GM21526 (cell line): ENCODE measurements at regions not wholly inside any gene's neighbourhood (a gene's known extent, or its start where the extent isn't known, plus 50 kb on each side); places are given as distances from the start of the nearest gene placed in this dataset.
"Not testable (repeated sequence)": the region's sequence is repeated elsewhere in the genome, so short reads cannot be mapped to it uniquely, and the experiment has no call there.

ENCODE experiments used
- ATAC-seq: cut with Tn5 transposase; IDR thresholded peaks from one replicate; pipeline ENCODE4 v1.9.1; 2021; ENCODE audit warnings: moderate library complexity; ENCODE audit not compliant: unreplicated experiment, low FRiP score

DNA sequence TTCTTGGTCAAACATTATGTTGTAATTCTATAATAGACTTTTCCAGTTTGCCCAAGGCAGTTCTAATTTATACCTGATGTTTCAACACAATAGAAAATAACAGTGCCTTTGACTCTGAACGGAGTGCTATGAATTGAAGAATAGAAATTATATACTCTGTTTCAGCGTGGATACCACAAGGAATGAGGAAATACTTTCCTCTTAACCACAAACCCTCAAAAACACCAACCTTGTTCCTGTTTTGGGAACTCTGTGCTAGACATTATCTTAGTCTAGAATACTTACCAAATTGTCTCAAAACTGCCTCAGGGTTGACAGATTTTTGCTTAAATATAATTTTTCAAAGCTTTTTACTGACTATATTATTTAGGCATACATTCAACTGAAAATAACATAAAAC is 1629.3 kb downstream of the MRPL39 start:
- no peak for ATAC-seq

DNA sequence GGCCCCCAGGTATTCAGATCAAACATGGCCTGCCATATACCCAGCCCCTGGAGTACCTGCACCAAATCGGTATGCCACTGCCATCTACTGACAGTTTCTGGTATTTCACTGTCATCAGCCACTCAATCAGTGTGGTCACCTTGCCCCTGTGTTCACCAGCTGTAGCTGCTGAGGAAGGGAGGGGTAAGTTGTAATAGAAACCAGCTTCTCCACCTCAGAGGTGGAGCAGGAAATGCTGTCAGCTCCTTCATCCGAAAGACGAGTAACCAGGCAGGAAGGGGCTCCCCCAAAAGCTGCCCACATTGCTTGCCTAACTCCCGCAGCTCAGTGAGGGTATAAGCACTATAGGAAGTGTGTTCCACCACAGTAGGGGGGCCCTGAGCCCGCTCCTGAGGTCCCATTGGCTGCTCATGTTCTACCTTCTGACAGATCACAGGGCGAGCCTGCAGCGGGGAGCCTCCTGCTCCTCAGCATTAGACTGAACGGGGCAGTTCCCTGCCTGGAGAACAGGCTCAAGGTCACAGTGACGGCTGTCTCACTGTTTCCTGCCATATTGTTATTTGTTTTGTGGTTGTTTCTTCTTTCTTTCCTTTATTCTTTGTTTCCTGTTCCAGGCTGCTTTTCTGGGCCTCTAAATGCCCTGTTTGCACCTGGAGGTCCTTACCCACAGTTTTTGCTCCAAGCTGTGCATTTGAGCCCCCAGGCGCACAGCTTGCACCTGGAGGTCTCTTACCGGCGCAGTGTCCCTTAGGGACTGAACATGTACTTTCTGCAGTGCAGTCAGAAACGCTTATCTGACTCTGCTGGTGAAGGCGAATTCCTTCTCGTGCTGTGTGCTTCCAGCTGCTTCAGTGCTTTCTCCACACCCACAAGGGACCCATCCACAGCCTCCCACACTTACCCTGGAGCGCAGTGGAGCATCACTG is 1638.3 kb downstream of the MRPL39 start:
- ATAC-seq = peak; percentile 97

DNA sequence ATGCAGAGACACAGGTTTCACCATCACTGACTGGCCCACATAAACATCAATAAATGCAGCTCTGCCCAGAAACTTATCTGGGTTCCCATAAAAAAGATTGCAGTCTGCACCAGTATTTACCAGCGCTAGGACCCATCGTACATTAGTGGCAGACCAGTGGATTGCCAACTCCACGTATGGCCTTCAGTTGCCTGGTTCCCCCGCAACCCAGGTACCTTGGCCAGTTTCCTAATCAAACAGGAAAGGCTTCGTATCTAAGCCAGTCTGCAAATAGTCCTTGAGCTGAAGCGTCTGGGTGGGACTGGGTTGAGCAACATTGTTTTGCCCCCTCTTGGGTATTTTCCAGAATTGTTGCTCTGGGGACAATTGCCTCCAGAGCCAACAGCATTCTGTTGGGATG is 1639.3 kb downstream of the MRPL39 start:
- no peak for ATAC-seq

DNA sequence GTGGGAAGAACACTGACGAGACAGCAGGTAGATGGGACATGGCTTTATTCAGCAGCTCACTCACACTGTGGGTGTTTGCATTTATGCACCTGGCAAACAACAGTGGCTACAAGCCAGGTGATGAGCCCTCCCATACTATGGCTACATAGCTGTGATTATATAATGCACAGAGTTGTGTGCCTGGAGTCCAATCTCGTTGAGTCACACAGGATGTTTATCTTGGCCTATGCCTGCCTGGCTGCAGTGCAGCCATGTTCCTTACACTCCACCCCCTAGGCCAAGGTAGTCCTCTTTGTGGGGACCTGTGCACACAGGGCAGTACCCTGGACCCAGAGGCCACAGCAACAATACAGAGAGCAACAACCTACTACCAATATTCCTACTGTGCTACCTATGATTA is 1643.8 kb downstream of the MRPL39 start:
- ATAC-seq = no peak

DNA sequence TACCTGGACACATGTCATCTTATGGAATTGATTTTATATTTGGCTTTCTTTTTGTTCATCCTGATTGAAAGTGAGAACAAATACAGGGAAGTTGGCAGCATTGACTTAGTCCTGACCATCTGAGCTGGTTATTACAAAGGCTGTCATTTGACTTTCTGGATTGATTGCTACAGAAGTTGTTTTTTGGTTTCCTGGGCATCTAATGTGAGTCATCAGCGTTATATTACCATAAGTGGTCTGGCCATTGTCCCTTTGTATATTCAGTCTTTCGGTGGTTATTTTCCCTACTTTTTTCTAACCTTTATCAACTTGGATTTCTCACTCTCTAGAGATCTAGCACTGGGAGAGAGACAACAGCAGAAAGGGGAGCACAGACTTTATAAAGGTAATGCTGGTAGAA is 1646.5 kb downstream of the MRPL39 start:
- no peak for ATAC-seq

DNA sequence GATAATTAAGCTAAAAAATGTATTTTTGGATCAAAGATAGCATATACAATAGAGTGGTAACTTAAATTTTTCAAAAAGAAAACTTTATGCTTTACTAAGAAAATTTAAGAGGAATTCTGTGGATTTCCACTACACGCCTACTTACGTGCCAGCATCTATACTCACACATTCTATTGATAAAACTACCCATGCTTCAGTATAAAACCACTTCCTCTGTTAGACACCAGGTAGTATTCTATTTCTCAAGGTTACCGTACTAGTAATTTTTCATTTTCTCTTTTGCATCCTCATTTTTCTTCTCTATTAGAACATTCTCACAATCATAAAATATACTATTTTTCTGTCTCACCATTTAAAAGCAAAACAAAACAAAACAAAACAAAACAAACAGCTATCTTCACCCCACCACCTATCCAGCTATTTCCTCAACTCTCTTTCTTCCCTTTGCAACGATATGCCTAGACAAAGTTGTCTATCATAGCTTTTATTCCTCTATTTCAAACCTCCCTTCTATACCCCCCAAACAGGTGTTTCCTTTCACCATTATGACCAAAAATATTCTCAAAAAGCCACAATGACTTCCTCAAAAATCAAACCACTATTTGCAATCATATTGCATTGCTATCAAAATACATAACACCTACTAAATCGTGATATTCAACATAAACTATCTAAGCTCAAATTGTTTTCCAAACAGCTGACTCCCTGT is 1652.0 kb downstream of the MRPL39 start:
- ATAC-seq = no peak

DNA sequence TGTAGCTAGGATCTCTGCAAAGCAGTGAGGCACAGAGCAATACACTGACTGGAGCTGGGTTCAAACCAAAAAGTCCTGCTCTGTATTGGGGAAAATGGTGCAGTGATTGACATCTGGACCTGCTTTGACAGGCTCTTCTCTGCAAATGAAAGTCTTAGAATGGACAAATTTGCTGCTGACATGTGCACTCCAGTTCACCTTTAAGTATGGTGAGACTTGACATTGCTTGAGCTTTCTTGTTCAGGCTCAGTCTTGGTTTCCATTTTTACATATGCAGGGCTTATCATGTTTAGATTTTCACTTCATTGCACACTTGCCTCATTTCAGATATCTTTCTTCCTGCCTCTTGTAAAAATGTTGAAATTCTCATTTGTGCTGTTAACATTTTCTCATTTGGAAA is 1655.0 kb downstream of the MRPL39 start:
- ATAC-seq = no peak

DNA sequence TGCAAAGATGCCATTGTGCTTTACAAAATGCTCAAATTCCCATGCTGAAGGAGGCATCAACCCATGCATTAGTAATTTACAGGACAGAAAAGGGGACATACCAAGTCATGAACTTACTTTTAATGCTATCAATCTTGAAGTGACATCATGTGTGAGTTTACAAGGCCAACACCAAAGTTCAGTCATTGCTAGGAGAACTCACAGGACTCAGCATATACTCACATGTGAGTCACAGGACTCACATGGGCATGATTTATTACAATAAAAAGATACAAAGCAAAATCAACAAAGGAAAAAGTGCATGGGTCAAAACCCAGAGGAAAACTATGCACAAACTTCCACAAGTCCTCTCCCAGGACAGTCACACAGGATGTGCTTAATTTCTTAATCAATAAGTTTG is 1656.0 kb downstream of the MRPL39 start:
- ATAC-seq = no peak

DNA sequence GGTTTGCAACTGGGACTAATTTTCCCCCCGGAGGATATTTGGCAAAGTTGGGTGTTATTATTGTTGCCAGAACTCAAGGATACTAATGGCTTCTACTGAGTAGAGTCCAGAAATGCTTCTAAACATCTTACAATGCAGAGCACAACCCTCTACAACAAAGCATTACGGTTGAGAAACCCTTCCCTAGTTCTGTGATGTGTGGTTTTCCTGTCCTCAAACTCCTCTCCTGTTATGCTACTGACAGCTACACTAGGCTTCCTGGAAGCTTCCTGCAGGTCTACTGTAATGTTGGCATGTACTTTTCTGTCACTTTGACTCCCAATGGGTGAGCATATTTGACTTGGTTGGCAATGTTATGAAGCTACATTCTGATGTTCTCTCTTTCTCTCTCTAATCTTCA is 1656.9 kb downstream of the MRPL39 start:
- ATAC-seq = no peak

DNA sequence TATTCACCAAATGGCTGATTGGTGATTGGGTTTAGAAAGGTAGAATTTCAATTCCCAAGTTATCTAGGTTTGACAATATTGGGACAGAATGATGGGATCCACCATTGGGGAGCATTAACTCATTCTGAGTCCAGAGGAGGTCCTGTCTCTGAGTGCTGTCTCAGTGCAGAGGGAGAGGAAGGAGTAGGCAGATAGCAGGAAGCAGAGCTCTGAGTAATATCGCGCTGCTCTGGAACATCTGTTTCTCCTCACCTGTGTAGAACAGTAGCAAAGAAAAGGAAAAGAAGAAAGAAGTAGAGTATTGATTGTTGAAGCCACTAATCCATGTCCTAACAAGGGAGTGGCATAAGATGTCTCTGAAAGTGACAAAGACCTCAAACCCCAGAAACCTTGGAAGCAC is 1657.8 kb downstream of the MRPL39 start:
- no peak for ATAC-seq

DNA sequence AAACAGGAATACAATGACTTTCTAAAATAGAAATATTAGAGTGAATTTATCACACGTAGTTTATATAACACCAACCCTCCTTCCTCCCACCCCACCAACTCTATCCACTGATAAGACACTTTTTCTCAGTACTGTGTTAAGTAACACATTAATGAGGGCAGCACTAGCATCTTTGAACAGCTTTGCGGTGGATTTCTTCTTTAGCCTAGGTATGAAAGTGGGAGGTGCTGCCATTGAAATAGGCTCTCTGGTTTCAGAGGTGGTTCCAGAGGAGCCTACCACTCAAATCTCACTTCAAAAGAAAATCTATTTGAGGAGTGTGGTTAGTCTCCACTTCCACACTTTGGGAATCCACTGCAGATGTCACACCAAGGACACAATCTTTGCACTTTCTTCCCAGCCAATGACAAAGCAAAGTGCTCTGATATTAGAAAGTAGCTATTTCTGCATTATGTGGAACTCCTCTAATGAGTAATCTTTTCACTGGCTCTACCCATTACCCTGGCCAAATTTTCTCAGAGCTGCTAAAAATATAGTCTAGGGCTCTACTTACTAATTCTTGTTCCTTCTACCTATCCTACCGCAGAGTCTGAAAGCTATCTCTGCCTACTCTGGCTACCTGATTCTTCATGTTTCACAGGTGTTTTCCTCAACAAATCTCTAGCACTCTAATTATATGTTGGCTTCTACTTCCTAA is 1667.8 kb downstream of the MRPL39 start:
- ATAC-seq = no peak

DNA sequence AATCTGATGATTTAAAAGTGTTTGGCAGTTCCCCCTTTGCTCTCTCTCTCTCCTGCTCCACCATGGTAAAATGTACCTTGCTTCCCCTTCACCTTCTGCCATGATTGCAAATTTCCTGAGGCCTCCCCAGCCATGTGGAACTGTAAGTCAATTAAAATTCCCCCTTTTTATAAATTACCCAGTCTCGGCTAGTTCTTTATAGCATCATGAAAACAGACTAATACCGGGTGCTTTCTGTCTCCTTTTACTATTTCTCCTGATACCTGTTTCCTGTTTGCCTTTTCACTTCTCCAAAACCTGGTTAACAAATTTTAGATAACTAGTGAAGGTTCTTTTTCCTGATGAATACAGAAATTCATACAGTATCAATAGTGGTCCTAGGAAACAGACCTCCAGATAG is 1670.3 kb downstream of the MRPL39 start:
- ATAC-seq = no peak

DNA sequence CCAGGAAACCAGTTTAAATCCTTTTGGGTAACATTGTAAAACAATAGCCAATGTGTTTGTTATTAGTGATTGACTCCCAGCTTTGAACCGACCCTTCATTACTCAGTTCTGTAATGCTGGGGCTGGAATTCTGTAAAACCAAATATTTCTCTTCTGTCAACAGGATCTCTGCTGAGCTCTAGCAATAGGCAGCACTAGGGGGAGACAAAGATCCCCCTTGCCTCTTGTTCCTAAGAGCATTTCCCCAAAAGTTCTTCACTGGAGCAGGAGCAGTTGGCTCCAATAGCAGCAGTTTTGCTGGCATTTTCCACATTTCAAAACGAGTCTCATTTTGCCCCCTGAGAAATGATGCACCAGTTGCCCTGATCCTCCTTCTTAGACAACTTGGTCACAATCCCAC is 1671.1 kb downstream of the MRPL39 start:
- ATAC-seq = no peak

DNA sequence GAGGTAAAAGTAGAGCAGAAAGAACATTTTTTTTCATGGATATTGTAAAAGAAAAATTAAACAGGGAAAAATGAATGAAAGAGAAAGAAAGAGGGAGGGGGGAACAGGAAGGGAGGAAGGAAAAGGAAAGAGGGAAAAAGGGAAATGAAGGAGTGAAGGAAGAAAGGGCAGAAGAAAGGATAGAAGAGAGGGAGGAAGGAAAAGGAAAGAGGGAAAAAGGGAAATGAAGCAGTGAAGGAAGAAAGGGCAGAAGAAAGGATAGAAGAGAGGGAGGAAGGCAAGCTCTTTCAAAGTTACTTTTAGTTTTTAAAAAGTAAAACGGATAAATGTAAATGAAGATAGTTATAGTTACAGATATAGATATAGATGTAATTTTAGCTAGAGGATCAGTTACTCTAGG is 1676.7 kb downstream of the MRPL39 start:
- ATAC-seq = no peak

DNA sequence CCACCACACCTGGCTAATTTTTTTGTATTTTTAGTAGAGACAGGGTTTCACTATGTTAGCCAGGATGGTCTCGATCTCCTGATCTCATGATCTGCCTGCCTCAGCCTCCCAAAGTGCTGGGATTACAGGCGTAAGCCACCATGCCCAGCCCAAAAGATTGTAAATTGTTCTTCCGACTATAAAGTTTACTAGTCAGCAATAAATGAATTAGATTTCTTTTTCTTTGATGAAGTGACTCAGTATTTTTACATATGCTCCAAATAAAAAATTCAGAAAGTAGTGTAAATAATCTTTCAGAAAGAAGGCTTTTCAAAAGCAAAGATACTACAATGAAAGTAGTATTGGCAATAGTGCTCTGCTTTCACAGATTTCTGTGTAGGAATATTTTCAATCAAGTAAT is 1680.9 kb downstream of the MRPL39 start:
- ATAC-seq = not testable (repeated sequence)

DNA sequence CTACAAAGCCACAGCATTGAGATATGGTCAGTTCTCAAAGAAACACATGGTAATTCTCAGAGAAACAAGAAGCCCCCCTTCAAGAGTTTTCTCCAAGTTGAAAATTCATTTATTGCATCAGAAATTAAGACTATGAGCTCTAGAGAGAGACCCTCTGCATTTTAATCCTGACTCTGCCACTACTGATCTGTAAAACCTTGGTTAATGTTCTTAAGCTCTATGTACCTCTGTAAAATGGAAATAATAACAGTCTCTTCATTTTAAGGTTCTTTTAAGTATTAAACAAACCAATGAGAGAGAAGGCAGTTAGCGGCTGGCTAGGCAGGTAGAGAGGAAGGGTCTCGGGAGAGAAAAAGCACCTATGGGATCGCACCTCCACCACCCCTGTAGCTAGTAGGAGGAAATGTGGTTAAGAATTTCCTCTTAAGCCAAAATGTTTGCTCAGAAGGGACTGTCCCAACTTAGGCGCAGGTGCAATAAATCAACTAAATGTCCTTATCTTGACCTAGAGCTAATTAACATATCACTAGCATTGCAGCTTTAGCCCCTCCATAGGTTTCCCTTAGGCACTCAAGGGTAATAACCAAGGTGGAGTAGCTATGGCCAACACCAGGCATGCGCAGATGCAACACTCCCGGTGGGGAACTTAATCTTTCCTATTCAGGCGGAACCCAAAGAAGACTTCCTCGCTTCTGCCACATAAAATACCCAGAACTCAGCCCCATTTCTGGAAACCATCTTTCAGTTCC is 1685.4 kb downstream of the MRPL39 start:
- no peak for ATAC-seq

DNA sequence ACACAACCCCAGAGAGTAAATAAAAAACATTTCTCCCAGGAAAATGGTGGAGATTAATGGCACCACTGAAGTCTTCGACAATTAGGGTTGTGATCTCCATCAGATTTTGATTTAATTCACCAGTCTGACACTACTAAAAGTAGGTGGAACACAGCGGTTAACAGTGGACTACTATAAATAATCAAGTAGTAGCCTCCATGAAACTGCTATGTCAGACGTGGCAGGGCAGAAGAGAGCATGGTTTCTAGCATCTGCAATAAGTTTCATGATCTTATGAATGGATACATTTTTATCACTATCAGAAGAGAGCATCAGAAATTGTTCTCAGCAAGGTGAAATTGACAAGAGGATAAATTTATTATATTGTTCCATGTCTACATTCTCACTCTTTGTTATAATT is 1706.6 kb downstream of the MRPL39 start:
- ATAC-seq = no peak

DNA sequence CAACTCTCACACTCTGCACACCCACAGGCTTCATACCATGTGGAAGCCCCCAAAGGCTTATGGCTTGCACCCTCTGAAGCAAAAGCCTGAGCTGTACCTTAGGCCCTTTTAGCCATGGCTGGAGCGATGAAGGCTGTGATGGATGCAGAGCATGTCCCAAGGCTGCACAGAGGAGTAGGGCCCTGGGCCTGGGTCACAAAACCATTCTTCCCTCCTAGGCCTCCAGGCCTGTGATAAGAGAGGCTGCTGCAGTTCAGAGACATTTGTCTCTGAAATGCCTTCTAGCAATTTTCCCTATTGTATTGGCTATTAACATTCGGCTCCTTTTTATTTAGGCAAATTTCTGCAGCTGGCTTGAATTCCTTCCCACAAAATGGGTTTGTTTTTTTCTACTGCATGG is 1707.7 kb downstream of the MRPL39 start:
- no peak for ATAC-seq

DNA sequence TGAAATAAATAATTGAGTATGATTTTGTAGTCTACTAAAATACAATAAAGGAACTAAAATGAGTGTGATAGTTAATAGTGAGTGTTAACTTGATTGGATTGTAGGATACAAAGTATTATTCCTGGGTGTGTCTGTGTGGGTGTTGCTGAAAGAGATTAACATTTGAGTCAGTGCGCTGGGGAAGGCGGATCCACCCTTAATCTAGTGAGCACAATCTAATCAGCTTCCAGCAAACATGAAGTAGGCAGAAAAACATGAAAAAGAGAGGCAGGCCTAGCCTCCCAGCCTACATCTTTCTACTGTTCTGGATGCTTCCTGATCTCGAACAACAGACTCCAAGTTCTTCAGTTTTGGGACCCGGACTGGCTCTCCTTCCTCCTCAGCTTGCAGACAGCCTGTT is 1716.6 kb downstream of the MRPL39 start:
- no peak for ATAC-seq

DNA sequence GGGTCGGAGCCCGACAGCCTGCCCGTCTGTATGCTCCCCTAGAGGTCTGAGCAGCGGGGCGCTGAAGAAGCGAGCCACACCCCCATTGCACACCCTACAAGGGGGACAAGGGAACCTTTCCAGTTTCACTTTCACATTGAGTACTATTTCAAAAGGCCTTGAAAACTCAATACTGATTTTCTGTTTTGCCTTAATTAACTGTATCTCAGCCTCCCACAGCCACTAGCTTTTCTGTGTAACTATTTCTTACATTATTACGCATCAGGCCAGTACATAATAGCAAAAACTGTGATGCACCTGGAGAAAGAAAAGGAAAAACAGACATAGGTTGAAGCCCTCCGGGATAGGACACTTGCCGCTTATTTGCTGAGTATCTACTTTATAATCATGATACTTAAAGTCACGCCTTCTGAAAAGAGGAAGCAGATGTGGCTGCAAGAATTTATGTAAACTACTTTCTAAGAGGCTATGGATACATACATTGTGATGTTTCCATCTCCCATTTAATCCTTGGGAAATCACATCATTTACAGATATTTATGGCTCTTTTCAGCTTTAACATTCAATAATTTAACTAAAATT is 1719.5 kb downstream of the MRPL39 start:
- ATAC-seq = peak; percentile 95
